ENCODE measurements at regions not wholly inside any gene's neighbourhood (a gene's known extent, or its start where the extent isn't known, plus 50 kb on each side); places are given as distances from the start of the nearest gene placed in this dataset.
"Not testable (repeated sequence)": the region's sequence is repeated elsewhere in the genome, so short reads cannot be mapped to it uniquely, and the experiment has no call there.

DNA sequence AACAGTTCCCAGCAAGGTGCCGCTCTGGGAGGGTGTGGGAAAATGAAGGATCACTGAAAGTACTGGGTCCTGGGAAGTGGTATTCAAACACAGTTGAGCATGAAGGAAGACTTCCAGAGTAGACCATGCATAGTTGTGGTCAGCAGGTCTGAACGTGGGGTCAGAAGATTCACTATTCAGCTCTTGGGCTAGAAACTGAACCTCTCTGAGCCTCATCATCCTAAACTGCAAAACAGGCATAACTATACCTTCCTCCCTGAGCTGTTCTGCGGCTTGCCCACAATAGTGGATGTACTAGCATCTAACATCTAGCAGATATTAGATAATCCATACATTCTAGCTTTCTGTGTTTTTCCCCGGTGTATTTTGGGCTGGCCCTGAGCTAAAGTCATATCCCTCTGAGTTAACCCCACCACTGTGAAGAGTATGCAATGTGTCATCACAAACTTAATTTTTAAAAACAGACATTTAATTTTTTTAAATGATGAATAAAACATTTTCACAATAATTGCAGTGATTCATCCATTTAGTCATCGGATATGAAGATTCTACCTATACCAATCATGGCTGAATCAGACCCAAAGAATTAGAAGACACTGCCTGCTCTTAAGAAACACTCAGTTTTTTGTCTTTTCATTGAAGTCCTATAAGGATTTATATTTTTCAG is 179.1 kb downstream of the BLID start:
- no peak for DNase-seq

- no peak for DNase-seq
Measured at GRCh38 chr11:121936370-121936769, 179.6 kb downstream of the BLID start.

DNA sequence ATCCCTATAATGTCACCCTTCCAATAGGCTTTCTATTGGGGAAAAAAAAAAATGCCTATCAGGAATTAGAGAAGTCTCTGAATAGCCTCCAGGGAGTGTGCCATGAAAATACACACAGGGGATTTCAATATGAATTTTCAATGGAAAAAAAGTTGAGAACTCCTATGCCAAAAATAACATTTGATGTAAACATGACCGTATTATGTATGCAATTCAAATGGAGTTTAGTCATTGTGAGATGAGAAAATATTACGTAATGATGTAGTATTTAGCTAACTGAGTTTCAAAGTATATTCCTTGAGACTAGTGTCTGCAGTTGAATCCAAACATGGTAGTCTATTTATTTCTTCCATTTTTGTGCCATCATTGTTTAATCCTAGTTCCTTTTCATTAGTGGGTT is 182.3 kb downstream of the BLID start:
- no peak for DNase-seq

DNA sequence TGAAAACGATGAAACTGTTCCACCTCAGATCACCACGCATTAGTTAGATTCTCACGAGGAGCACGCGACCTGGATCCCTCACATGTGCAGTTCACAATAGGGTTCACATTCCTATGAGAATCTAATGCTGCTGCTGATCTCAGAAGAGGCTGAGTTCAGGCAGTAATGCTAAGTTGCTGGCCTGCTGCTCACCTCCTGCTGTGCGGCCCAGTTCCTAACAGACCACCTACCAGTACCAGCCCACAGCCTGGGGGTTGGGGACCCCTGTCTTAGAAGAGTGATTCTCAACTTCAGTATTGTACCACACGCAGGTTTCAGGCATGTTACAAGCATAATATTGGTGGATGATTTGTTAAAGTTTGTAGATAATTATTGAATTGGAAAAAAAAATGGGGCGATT is 182.7 kb downstream of the BLID start:
- no peak for DNase-seq

GRCh38 chr11:121932646-121933185 is 183.3 kb downstream of the BLID start:
- DNase-seq = no peak

DNA sequence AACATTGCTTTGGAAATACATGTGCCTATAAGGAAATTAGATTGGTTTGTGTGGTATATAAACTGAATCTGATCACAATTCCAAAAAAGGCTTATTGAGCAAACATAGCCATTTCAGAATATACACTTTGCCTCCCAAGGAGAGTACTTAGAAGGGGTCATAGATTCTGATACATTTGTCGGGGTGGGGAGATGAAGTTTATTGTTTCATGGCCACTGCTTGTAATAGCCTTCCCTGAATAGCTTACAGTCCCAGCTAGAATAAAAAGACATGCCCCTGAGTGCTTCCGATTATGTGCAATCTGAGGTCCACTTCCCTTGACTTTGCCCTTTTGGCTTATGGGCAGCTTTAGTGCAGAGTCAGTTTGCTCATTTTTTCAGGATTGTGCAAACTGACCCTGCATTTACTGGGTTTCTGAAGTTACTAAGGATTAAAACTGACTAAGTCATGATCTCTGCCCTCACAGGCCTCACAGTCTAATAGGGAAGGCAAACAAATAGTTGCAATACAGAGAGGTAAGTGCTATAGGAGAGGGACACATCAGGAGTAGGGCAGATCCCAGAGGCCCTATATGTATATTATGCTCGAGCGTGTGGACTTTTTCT is 184.2 kb downstream of the BLID start:
- DNase-seq = no peak

- DNase-seq = no peak
Measured at GRCh38 chr11:121931121-121931520, 184.9 kb downstream of the BLID start.

GRCh38 chr11:121930004-121930965 is 185.7 kb downstream of the BLID start:
- no peak for DNase-seq

DNA sequence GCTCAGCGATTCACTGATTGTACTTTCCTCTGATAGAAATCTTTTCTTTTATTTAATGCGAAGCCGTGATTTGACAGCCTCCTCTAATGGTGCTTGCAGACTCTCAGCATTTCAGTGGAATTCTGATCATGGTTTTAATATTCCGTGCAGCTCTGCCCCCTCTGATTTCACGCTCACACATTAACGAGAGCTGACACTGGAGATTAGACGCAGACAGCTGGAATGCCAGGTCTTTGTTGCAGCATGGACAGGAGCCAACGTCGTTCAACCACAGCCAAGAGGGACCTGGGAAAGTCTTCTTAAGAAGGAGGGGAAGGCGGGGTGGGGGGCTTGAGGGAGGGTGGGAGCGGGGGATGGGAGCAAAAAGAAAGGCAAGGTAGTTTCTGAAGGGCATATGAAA is 186.4 kb downstream of the BLID start:
- DNase-seq = no peak

GRCh38 chr11:121928597-121929580 is 187.1 kb downstream of the BLID start:
- DNase-seq = no peak

DNA sequence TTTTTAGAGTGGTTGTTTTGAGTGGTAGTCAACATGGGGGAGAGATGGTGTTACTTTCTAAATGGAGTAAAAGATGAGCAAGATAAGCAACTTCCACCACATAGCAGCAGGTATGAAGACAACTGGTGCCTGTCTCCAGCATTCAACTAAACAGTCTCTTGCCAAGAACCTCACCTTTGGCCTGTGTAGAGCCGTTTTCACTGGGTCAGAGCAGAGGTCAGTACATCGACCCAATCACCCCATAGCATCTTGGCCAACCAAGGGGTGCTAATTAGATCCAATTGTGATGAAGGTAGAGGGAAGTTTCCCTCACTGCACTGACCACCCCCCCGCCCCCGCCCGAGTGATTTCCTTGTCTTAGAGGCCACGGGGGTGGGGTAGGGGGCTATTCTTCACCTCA is 188.2 kb downstream of the BLID start:
- no peak for DNase-seq

DNA sequence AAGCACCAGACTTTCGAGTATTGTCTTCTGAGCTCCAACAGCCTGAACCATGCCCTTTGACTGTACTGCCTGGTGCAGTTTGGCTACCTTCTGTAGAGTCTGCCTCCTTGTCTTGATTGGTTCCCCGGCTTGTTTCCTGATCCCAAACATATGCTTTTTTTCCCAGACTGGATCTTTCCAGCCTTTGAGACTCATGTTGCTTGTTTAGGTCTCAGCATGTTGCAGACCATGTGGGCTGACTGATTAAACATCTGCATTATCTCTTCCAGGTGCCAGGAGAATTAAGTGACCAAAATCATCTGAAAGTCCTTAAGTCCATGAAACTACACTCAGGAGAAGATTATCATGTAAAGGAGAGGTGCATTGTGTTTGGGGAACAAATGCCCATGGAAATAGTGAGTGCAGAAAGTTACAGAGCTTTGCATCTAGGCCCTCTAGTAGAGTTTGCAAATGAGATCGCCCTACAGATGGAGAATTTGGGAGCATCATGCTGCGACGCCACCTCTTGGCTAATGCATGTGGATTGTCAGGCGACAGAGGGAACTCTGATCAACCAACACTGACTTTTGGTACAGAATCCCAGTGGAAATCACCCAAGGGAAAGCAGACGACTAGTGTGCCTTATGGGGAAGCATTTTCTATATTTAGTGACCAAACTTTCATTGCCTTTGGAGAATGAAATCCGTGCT is 188.8 kb downstream of the BLID start:
- no peak for DNase-seq

- no peak for DNase-seq
Measured at GRCh38 chr11:121924191-121924590, 191.8 kb downstream of the BLID start.

DNA sequence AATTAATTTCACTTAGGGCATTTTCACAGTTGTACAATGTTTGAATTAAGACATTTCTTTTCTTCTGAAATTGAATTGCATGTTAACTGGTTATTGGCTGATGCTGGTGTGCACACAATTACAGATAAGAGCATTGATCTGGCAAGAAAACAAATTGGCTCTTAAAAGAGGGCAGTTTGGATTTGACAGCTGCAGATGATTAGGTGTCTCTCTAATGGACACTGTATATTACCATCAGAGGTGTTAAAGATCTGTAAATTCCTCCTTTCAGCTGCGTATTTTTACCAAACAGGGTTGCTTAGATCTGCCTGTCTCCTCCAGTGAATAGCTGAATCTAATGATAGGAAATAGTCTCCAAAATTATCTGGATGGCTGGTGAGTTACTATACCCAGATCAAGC is 198.5 kb downstream of the BLID start:
- no peak for DNase-seq

DNA sequence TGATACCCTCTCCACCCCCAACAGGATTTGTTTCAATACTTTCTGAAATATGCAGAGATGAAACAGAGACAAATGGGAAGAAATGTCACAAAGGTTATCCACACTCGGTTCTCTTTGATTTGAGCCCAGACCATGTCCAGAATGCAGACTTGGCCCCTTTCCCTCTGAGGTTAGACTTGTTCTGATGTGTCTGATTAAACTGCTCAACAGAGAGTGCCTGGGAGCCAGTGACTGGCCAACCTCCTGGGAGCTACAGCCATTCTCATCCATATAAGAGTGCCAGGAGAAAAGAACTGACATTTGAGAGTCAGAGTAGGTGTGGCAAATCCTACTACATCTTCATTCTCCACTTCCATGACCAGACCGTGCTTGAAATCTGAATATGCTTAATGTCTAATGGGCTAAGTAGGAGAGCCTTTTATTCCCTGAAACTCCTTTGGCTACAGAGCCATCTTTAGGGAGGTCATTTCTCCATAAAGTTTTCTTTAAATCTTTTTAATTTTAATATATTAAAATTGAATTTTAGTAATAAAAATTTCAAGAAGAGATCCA is 201.4 kb downstream of the BLID start:
- DNase-seq = no peak

- no peak for DNase-seq
Measured at GRCh38 chr11:121909596-121909995, 206.4 kb downstream of the BLID start.

- no peak for DNase-seq
Measured at GRCh38 chr11:121907379-121907778, 208.6 kb downstream of the BLID start.

DNA sequence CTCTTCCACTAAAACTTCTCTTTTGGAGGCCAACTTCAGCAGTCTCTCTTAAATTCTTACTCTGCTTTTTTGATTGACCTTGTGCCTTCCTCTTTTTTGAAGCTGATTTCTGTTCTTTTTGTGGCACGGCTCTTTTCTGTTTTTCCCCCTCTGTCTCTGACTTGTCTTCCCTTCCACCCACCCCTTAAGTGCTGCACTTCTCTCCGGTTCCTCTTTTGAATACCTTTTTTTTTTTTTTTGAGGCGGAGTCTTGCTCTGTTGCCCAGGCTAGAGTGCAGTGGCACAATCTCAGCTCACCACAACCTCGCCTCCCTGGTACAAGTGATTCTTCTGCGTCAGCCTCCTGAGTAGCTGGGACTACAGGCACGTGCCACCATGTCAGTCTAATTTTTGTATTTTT is 211.9 kb downstream of the BLID start:
- DNase-seq = no peak

- no peak for DNase-seq
Measured at GRCh38 chr11:121901886-121902285, 214.1 kb downstream of the BLID start.

GRCh38 chr11:121901417-121901816 is 214.6 kb downstream of the BLID start:
- not testable (repeated sequence) for DNase-seq

GRCh38 chr11:121899520-121899919 is 216.5 kb downstream of the BLID start:
- DNase-seq = no peak
